ENCODE measurements at regions not wholly inside any gene's neighbourhood (a gene's known extent, or its start where the extent isn't known, plus 50 kb on each side); places are given as distances from the start of the nearest gene placed in this dataset.

GRCh38 chr12:97784904-97785303 is 322.3 kb downstream of the RMST start:
- intact Hi-C loops (cut with micrococcal nuclease) = no loop called here
- Mint-ChIP-seq H3K27ac (no peak overlapping the region), H3K27me3 (no peaks in the 10 kb centered on the region), H3K4me3 (no peak overlapping the region), H3K9me3 (no peaks in the 10 kb centered on the region), H3K36me3 (ENCODE audit: low read depth) (no peaks in the 10 kb centered on the region), H3K4me1 (no peaks in the 10 kb centered on the region)
- DNase-seq = no peak

- DNase-seq = no peak
- Mint-ChIP-seq H3K4me1 (no peaks in the 10 kb centered on the region), H3K4me3 (no peak overlapping the region), H3K27me3 (no peaks in the 10 kb centered on the region), H3K36me3 (ENCODE audit: low read depth) (no peaks in the 10 kb centered on the region), H3K9me3 (peaks cover 3% of the 10 kb centered on the region), H3K27ac (no peak overlapping the region)
- intact Hi-C loops (cut with micrococcal nuclease) = no loop called here
These were observed 327.7 kb downstream of the RMST start for GRCh38 chr12:97790281-97790680.

DNA sequence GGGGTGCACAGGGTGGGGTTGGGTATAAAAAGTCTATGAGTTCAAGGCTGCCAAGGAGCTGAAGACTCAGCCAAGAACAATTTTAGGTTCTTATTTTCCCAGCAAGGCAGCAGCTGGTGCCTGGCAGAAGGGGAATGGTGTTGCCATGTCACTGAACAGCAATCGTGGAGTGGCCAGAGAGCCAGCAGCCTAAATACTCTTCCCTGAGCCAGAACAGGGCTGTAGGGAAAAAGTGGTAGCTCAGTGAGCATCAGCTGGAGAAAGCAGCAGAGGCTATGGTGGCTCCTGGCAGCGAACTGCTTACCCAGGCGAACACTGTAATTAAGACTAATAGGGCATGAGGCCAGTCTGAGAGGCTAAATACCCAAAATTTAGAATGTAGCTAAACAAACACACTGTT is 334.9 kb downstream of the RMST start:
- H3K27ac Mint-ChIP-seq = no peak overlapping the region
- H3K36me3 Mint-ChIP-seq (ENCODE audit: low read depth) = no peaks in the 10 kb centered on the region
- H3K9me3 Mint-ChIP-seq = no peaks in the 10 kb centered on the region
- intact Hi-C loops (cut with micrococcal nuclease) = no loop called here
- no peak for DNase-seq
- H3K27me3 Mint-ChIP-seq = no peaks in the 10 kb centered on the region
- no peak overlapping the region for H3K4me3 Mint-ChIP-seq
- H3K4me1 Mint-ChIP-seq = no peaks in the 10 kb centered on the region

GRCh38 chr12:97800561-97800960 is 338.0 kb downstream of the RMST start:
- Mint-ChIP-seq H3K4me3 (no peak overlapping the region), H3K4me1 (no peaks in the 10 kb centered on the region), H3K27ac (no peak overlapping the region), H3K36me3 (ENCODE audit: low read depth) (no peaks in the 10 kb centered on the region), H3K9me3 (no peaks in the 10 kb centered on the region), H3K27me3 (no peaks in the 10 kb centered on the region)
- intact Hi-C loops (cut with micrococcal nuclease) = no loop called here
- no peak for DNase-seq

GRCh38 chr12:97801471-97802059 is 339.0 kb downstream of the RMST start:
- no peak overlapping the region for H3K4me3 Mint-ChIP-seq
- intact Hi-C loops (cut with micrococcal nuclease) = no loop called here
- no peaks in the 10 kb centered on the region for H3K4me1 Mint-ChIP-seq
- DNase-seq = no peak
- no peaks in the 10 kb centered on the region for H3K9me3 Mint-ChIP-seq
- H3K27ac Mint-ChIP-seq = no peak overlapping the region
- H3K27me3 Mint-ChIP-seq = no peaks in the 10 kb centered on the region
- no peaks in the 10 kb centered on the region for H3K36me3 Mint-ChIP-seq (ENCODE audit: low read depth)

DNA sequence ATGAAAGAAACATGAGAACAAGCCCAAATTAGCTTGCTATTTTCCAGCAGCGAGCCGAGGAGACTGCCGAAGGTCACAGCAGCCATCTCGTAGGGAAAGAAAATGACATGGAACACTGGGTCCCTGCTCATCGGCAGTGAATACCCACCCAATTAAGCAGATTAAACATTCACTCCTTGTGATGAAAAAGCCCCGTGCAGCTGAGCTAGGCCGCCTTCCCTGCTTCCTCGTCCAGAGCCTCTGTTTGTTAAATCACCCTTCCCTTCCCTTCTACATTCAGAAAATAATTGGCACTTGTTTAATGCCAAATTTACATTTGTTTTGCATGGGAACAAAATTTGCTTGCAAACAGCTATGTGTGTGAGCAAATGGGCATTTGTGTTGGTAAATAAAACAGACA is 342.5 kb downstream of the RMST start:
- no peak overlapping the region for H3K27ac Mint-ChIP-seq
- no peak overlapping the region for H3K4me3 Mint-ChIP-seq
- DNase-seq = no peak
- no peaks in the 10 kb centered on the region for H3K9me3 Mint-ChIP-seq
- no peaks in the 10 kb centered on the region for H3K27me3 Mint-ChIP-seq
- H3K36me3 Mint-ChIP-seq (ENCODE audit: low read depth) = no peaks in the 10 kb centered on the region
- H3K4me1 Mint-ChIP-seq = no peaks in the 10 kb centered on the region
- intact Hi-C loops (cut with micrococcal nuclease) = no loop called here

GRCh38 chr12:97813301-97813700 is 350.7 kb downstream of the RMST start:
- Mint-ChIP-seq H3K9me3 (no peaks in the 10 kb centered on the region), H3K27me3 (no peaks in the 10 kb centered on the region), H3K27ac (no peak overlapping the region)

DNA sequence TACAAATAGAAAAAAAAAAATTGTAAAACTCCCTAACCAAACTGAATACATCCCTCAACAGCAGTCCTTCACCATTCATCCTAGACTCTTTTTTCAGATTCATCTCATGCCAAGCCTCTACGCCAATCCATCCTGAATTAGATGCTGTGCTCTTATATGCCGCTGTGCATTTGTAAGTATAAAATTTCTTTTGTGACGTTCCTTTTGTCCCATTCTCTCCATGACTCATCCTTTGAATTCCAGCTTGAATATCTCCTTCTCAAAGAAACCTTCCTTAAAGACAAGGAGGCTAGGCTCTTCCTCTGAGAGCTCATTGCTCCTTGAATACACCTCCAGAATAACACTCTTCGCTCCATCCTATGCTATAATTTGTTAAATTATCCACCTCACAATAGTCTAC is 359.2 kb downstream of the RMST start:
- Mint-ChIP-seq H3K4me3 (no peak overlapping the region), H3K36me3 (ENCODE audit: low read depth) (no peaks in the 10 kb centered on the region), H3K9me3 (no peaks in the 10 kb centered on the region), H3K27ac (no peak overlapping the region), H3K4me1 (no peaks in the 10 kb centered on the region), H3K27me3 (no peaks in the 10 kb centered on the region)
- intact Hi-C loops (cut with micrococcal nuclease) = no loop called here
- DNase-seq = no peak

More at GRCh38 chr12:97813301-97813700, 350.7 kb downstream of the RMST start:
- no peaks in the 10 kb centered on the region for H3K36me3 Mint-ChIP-seq (ENCODE audit: low read depth)
- H3K4me1 Mint-ChIP-seq = no peaks in the 10 kb centered on the region
- intact Hi-C loops (cut with micrococcal nuclease) = no loop called here
- H3K4me3 Mint-ChIP-seq = no peak overlapping the region
- DNase-seq = no peak

DNA sequence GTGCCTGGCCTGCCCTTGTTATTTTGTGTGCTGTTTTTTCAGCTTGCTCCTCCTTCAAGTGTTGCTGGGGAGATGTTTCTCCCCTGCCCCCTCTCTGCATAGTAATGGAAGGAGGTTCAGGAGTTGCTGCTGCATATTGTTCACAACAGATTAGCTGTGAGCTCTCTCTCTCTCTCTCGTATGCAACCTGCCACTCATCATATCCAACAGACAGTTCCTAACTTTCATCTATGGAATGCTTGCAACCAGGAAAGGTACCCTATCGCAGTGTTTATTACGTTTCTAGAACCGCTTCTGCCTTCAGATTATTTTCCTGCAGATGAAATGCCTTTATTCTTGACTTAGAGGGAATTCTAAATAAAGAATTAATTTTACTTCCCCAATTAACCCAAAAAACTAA is 372.9 kb downstream of the RMST start:
- DNase-seq = no peak
- Mint-ChIP-seq H3K27ac (no peak overlapping the region), H3K9me3 (no peaks in the 10 kb centered on the region), H3K36me3 (ENCODE audit: low read depth) (no peaks in the 10 kb centered on the region), H3K4me1 (no peaks in the 10 kb centered on the region), H3K4me3 (no peak overlapping the region), H3K27me3 (no peaks in the 10 kb centered on the region)
- intact Hi-C loops (cut with micrococcal nuclease) = no loop called here

- Mint-ChIP-seq H3K4me3 (no peak overlapping the region), H3K27ac (no peak overlapping the region), H3K4me1 (no peaks in the 10 kb centered on the region), H3K9me3 (no peaks in the 10 kb centered on the region), H3K36me3 (ENCODE audit: low read depth) (no peaks in the 10 kb centered on the region), H3K27me3 (no peaks in the 10 kb centered on the region)
- intact Hi-C loops (cut with micrococcal nuclease) = no loop called here
- DNase-seq = peak; percentile 1
These were observed 374.8 kb downstream of the RMST start for GRCh38 chr12:97837401-97837800.

DNA sequence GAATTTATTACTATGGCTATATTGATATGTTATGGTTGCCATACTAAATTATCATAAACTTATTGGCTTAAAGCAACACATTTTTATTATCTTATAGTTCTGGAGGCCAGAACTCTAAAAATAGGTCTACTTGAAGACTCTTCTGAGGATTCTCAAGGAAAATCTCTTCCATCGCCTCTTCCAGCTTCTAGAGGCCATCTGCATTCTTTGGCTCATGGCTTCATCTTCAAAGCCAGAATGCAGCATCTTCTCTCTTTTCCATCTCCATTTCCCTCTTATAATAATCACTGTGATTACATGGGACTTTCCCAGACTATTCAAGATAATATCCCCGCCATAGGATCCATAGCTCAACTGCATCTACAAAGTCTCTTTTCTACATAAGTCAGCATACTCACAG is 385.4 kb downstream of the RMST start:
- Mint-ChIP-seq H3K27me3 (no peaks in the 10 kb centered on the region), H3K27ac (no peak overlapping the region), H3K36me3 (ENCODE audit: low read depth) (no peaks in the 10 kb centered on the region), H3K9me3 (peaks cover 6% of the 10 kb centered on the region), H3K4me1 (no peaks in the 10 kb centered on the region), H3K4me3 (no peak overlapping the region)
- intact Hi-C loops (cut with micrococcal nuclease) = no loop called here
- DNase-seq = no peak

GRCh38 chr12:97854477-97854876 is 391.9 kb downstream of the RMST start:
- Mint-ChIP-seq H3K4me1 (no peaks in the 10 kb centered on the region), H3K36me3 (ENCODE audit: low read depth) (no peaks in the 10 kb centered on the region), H3K27me3 (no peaks in the 10 kb centered on the region), H3K27ac (no peak overlapping the region), H3K9me3 (peaks cover 3% of the 10 kb centered on the region), H3K4me3 (no peak overlapping the region)
- no peak for DNase-seq
- intact Hi-C loops (cut with micrococcal nuclease) = no loop called here

DNA sequence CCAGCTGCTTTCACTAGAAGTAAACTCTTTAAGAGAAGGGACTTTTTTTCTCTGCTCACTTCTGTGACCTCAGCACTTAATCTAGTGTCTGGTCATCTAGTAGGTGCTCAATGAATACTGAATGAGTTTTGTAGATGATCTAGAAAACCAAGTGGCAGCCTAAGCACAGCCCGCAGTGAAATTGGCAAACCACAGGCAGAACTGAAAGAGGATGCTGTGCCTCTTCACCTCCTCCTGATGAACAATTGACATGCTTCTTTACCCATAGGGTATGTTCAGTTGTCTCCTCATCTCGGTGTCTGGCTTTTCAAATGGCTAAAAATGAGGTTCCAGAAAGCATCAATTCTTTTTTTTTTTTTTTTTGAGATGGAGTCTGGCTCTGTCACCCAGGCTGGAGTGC is 399.5 kb downstream of the RMST start:
- Mint-ChIP-seq H3K27ac (no peak overlapping the region), H3K36me3 (ENCODE audit: low read depth) (no peaks in the 10 kb centered on the region), H3K27me3 (no peaks in the 10 kb centered on the region), H3K9me3 (peaks cover 7% of the 10 kb centered on the region), H3K4me3 (no peak overlapping the region), H3K4me1 (no peaks in the 10 kb centered on the region)
- intact Hi-C loops (cut with micrococcal nuclease) = no loop called here
- DNase-seq = no peak

- no peaks in the 10 kb centered on the region for H3K9me3 Mint-ChIP-seq
- no peak overlapping the region for H3K27ac Mint-ChIP-seq
- no peaks in the 10 kb centered on the region for H3K4me1 Mint-ChIP-seq
- H3K4me3 Mint-ChIP-seq = no peak overlapping the region
- intact Hi-C loops (cut with micrococcal nuclease) = no loop called here
- DNase-seq = no peak
- no peaks in the 10 kb centered on the region for H3K36me3 Mint-ChIP-seq (ENCODE audit: low read depth)
- no peaks in the 10 kb centered on the region for H3K27me3 Mint-ChIP-seq
These were observed 412.5 kb downstream of the RMST start for GRCh38 chr12:97875064-97875463.

GRCh38 chr12:97876780-97877179 is 414.2 kb downstream of the RMST start:
- H3K9me3 Mint-ChIP-seq = no peaks in the 10 kb centered on the region

More at GRCh38 chr12:97876780-97877179, 414.2 kb downstream of the RMST start:
- intact Hi-C loops (cut with micrococcal nuclease) = no loop called here
- H3K27me3 Mint-ChIP-seq = no peaks in the 10 kb centered on the region
- H3K27ac Mint-ChIP-seq = no peak overlapping the region
- H3K36me3 Mint-ChIP-seq (ENCODE audit: low read depth) = no peaks in the 10 kb centered on the region
- H3K4me1 Mint-ChIP-seq = no peaks in the 10 kb centered on the region
- DNase-seq = no peak
- no peak overlapping the region for H3K4me3 Mint-ChIP-seq

All from activated CD4-positive, alpha-beta T cell treated with anti-CD3 and anti-CD28 coated beads, Interleukin-2, amount 10 ng/mL, durations not matched to agents 24 days and 14 days (primary cell).